Stimulated activated CD4-positive, alpha-beta T cell treated with anti-CD3 and anti-CD28 coated beads, Interleukin-1b, Interleukin-23, amount 100 ng/mL, for 1 hour (primary cell): ENCODE measurements at regions not wholly inside any gene's neighbourhood (a gene's known extent, or its start where the extent isn't known, plus 50 kb on each side); places are given as distances from the start of the nearest gene placed in this dataset.
"Not testable (repeated sequence)": the region's sequence is repeated elsewhere in the genome, so short reads cannot be mapped to it uniquely, and the experiment has no call there.

ENCODE experiments used
- DNase-seq, 2 donors: peaks; one replicate each; pipeline ENCODE4 v3.0.0-alpha.2; 2020; ENCODE audit warnings: low read depth in 2 of 2

- DNase-seq = no peak
Measured at GRCh38 chr15:69601711-69602504, 149.3 kb downstream of the RPLP1 start.

DNA sequence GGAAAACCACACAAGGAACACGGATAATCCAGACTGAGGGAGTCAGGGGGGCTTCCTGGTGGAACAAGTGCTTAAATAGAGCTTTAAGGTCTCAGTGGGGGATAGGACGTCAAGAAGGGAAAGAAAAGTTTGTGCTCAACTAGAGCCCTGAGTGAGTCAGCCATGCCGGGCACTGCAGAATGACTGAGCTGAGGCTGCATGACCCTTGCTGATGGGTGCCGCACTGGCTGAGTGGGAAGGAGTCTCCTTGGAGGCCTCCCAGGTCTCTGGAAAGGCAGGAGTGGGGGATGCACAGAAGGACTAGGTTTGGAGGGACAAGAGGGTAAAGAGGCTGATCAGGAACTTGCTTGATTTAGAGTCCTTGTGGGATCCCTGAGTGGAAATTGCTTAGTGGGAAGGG lies 150.3 kb downstream of the RPLP1 start:
- DNase-seq = no peak

DNA sequence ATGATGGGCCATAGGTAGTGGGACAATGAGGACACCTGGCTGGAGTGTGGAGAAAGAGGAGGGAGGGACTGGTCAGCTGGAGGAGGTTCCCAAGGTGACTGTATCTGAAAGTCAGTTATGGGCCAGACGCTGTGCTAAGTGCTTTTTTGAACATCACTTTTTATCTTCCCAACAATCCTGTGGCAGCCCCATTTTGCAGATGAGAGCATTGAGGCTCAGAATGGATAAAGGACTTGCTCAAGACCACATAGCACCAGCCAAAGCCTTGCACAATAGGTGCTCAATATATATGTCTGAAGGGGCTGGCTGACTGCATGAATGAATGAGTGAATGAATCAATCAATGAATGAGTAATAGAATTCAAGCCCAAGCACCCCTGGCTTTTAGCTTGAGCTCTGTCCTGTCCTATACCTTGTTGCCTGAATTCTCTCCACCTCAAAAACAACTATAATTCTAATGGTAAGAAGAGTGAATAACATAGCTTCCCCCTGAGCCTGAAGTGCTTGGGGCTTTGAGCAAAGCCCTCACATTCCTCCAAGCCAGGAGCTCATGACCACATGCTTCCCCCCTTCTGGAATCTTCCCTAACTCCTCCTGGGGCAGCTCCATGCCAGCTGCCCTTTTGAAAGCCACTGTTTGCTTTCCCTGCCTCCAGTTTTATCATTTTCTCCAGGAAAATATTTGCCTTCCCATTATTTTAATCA lies 150.9 kb downstream of the RPLP1 start:
- DNase-seq = no peak

GRCh38 chr15:69604072-69604411 lies 151.4 kb downstream of the RPLP1 start:
- DNase-seq = no peak

DNA sequence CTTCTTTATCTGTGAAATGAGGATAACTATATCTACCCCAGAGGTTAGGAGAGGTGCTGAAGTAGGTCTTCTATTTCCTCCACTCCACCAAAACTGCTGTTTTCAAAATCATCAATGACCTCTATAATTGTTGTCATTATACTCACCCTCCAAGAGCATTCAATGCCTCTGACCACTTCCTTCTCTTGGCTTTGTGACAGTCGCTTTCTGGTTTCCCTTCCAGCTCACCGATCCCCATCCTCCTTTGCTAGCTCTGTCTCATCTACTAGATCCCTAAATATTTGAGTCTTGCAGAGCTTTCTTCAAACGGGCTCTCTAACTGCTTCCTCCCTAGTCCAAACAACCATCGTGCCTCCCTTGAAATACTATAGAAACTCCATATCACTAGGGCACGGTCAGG lies 153.5 kb downstream of the RPLP1 start:
- DNase-seq = no peak

GRCh38 chr15:69606921-69607500 lies 154.4 kb downstream of the RPLP1 start:
- no peak for DNase-seq

GRCh38 chr15:69608661-69609060 lies 156.0 kb downstream of the RPLP1 start:
- DNase-seq = no peak

DNA sequence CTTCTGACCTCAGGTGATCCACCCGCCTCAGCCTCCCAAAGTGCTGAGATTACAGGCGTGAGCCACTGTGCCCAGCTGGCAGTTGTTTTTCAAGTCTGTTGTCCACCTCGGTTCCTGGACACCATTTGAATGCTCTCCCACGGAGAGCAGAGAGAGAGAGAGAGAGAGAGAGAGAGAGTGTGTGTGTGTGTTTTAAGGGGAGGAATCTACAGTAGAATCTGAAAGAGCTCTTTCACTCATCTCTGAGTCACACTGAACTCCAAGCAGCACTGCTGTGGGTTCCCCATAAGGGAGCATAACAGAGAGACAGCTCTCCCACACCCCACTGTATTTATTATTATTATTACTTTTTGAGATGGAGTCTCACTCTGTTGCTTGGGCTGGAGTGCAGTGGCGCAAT lies 156.6 kb downstream of the RPLP1 start:
- DNase-seq = no peak

DNA sequence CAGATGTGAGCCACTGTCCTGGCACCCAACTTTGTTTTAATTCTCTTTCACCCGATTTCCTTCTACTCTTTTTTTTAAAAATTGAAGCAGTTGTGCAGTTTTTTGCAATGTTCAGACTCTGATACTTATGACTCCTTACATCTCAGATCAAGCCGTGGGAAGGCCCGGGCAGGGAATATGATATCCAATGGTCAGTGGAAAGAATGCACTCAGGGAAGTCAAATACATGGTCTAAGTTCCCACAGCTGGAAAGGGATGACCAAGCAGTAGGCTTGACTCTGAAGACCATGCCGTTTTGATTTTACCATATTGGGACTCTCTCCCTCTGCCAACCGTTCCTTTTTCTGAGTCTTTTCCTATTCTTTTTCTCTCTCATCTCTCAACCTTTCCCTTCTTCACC lies 157.2 kb downstream of the RPLP1 start:
- no peak for DNase-seq

GRCh38 chr15:69610277-69610676 lies 157.7 kb downstream of the RPLP1 start:
- DNase-seq = no peak

DNA sequence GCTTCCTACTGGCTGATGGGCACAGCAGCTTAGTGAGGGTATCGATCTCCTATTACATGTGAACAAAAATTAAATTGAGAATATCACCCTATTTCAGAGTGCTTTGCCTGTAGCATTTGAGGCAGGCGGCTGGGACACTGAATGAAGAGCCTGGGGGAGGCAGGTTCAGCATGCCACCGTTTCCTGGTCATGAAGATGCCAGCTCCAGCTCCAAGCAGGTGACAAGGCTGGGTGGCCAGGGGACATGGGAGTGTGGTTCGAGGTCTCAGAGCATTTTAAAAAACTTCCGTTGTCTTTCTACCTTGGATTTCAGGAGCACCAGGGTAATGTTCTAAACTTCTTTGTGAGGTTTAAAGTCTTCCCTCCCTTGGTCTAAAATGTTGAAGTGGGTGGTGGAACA lies 158.2 kb downstream of the RPLP1 start:
- no peak for DNase-seq

DNA sequence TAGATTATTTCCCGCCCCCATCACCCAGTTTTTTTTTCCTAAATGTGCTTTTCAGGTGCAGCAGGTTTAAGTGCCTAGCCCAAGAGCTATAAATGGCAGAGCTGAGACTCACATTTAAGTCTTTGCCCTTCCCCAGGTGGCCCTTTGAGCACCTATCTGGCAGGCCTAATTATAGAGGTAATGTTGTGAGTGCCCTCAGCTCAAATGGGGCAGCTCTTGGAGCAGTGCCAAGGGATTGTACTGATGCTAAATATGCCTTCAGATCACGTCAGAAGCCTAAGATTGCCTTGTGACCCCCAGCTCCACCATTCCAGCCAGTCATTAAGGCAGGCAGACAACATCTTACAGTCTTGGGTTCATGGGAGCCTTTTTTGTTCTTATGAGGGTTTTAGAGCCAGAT lies 159.5 kb downstream of the RPLP1 start:
- DNase-seq = no peak

DNA sequence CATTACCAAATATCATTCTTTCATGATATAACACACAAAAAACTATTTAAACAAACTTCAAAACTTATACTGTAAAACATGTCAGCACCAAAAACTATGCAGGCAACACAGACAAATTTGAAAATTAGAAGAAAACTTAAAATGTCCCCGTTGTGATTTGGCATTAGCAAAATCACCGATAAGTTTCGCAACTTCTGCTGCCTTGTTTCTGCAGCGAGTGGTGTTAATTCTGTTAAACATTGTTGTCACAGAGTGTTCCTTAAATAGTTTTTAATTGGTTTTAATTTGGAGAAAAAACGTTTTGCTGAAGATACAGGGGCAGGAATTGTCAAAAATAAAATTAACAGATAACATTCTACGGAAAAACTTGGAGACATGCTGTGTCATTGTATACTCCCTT lies 160.6 kb downstream of the RPLP1 start:
- no peak for DNase-seq

- DNase-seq = no peak
Measured at GRCh38 chr15:69613988-69614387, 161.4 kb downstream of the RPLP1 start.

DNA sequence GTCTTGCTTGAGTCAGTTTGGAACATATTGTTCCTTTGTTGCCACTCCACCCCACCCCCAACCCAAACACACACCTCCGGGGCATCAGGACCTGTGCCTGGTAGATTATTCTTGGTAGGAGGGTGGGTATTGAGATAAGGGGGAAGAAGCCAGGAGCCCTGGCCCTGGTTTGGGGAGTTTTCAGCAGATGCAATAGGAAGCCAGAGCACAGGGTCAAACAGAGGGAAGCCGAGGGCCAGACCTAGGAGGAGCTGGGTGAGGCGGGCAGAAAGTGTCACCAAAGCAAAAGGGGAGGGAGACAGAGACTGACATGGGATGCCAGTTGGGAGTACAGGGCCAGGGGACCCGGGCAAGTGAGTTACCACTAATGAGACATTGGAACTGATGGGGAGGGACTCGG lies 163.1 kb downstream of the RPLP1 start:
- no peak for DNase-seq

GRCh38 chr15:69616558-69616957 lies 163.9 kb downstream of the RPLP1 start:
- DNase-seq = no peak

GRCh38 chr15:69617144-69617543 lies 164.5 kb downstream of the RPLP1 start:
- DNase-seq = not testable (repeated sequence)

GRCh38 chr15:69623392-69624154 lies 171.0 kb downstream of the RPLP1 start:
- DNase-seq = no peak

GRCh38 chr15:69624155-69624520 lies 171.5 kb downstream of the RPLP1 start:
- no peak for DNase-seq

DNA sequence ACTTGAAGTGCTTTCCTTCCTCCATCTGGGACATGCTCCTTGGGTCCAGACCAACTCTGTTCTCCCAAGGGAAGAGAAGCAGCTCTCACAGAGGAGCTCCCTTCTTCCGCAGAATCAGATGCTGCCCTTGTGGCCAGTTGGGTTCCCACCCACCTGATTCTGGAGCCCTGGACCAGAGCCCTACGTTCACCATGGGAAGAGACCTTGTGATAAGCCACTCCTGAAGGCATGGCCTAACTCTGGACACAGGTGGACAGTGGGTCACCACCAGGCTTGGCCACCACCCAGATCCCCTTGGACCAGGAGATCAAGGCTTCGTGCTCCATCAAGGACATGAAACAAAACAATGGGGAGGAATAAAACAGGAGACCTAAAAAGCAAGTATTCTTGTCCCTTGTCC lies 172.2 kb downstream of the RPLP1 start:
- no peak for DNase-seq

DNA sequence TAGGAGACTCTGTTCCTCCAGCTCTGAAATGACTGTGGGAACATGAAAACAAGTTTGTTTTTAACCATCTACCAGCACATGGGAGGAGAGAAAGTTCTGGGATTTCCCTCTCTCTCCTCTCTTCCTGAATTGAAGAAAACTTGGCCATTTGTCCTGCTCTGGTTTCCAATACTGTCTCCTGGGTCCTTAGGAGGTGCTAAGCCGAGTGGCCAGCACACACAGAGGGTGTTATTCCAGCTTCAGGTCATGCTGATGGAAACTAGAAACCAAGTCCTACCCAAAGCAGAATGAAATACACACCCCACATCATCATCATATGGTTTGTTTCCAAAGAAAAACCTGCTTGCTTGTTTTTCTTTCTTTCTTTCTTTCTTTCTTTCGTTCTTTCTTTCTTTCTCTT lies 172.7 kb downstream of the RPLP1 start:
- DNase-seq = no peak
